ENCODE measurements at regions not wholly inside any gene's neighbourhood (a gene's known extent, or its start where the extent isn't known, plus 50 kb on each side); places are given as distances from the start of the nearest gene placed in this dataset.

DNA sequence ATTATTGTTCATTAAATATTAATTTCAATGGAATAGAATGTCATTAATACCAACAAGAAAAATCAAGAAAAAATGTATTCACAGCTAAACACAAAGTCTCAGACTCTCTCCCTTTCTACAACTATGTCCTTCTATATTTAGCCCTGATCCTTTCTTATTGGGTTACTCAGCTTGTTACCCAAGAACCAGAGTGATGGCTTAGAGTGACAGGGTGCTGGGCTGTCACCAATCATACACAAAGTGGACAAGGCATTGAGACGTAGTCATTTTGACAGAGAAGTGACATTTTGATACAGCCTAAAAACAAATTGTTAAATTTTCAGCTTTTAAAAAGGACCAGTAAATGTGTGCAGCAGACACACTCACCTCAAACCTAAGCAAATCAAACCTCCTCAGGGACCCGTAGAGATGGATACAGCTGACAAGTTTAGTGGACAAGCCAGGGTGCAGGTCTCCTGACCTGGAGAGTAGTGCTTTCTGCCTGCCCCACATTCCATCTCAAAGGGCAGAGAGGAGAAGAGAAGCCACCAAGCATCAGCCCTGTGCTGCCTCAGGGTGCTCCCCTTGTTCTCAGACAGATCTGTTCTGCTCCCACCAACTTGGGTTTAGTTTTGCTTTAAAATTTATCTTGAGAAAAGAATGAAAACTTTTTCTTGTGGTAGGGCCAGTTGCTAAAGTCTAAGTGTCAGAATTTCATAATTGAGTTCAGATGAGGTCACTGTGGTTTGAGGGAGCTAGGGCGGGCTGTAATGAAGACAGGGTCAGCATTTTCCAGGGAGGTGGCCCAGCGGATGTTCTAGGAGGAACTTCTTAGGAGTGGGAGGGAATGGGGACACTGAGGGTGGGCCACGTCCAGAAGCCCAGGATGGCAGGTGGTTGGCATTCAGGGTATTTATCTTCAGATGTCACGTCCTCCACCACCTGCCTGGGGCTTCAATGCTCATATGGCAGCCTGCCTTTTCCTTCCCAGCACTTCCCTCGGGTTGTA lies 136.5 kb upstream of the TBL1XR1 start:
- peaks cover 6% of the 10 kb centered on the region for H3K36me3 Mint-ChIP-seq (ENCODE audit: insufficient read depth, unreplicated experiment)
- CTCF ChIA-PET, result interaction anchor here (0.9 to 1.5 kb wide), 2 partner anchors 23 to 34 kb away, joined by 3 to 4 read pairs; no protein-coding TSS in a partner anchor
- no peaks in the 10 kb centered on the region for H3K27me3 Mint-ChIP-seq (ENCODE audit: unreplicated experiment)
- no peak for DNase-seq
- H3K4me1 Mint-ChIP-seq (ENCODE audit: low read depth, unreplicated experiment), result peaks cover 30% of the 10 kb centered on the region
- no TSS peak for BruUV-seq (replicated peaks)
- no peak overlapping the region for H3K27ac Mint-ChIP-seq (ENCODE audit: unreplicated experiment)
- no peaks in the 10 kb centered on the region for H3K9me3 Mint-ChIP-seq (ENCODE audit: low read depth, unreplicated experiment)
- intact Hi-C loops (cut with micrococcal nuclease; ENCODE audit: unreplicated experiment), result no loop called here
- TF ChIP-seq, protein P1, sequence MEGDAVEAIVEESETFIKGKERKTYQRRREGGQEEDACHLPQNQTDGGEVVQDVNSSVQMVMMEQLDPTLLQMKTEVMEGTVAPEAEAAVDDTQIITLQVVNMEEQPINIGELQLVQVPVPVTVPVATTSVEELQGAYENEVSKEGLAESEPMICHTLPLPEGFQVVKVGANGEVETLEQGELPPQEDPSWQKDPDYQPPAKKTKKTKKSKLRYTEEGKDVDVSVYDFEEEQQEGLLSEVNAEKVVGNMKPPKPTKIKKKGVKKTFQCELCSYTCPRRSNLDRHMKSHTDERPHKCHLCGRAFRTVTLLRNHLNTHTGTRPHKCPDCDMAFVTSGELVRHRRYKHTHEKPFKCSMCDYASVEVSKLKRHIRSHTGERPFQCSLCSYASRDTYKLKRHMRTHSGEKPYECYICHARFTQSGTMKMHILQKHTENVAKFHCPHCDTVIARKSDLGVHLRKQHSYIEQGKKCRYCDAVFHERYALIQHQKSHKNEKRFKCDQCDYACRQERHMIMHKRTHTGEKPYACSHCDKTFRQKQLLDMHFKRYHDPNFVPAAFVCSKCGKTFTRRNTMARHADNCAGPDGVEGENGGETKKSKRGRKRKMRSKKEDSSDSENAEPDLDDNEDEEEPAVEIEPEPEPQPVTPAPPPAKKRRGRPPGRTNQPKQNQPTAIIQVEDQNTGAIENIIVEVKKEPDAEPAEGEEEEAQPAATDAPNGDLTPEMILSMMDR (IDR thresholded peaks at IDR 0.05; ENCODE audit: unreplicated experiment), result no peak
- no peak overlapping the region for H3K4me3 Mint-ChIP-seq (ENCODE audit: low read depth, unreplicated experiment)

DNA sequence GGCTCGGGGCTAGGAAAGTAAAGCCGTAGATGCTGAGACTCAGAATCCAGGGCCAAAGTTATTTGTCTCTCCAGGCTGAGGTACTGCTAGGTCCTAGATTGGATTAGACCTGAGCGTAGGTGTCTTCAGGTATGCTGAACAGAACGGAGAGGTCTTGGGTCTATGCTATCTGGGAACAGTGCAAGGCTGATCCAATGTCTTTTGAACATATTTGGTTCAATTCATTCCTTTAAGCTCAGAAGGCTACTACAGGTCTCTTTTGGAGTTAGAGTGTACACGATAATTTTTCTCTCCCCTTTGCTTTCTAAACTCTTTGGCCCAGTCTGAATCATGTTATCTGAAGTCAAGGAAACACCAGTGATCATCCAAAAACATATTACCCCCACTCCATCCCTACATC lies 137.5 kb upstream of the TBL1XR1 start:
- CTCF ChIA-PET, result interaction anchor here (1.5 kb wide), 1 partner anchor 22 kb away, joined by 3 read pairs; no protein-coding TSS in a partner anchor
- Mint-ChIP-seq H3K4me1 (ENCODE audit: low read depth, unreplicated experiment) (peaks cover 40% of the 10 kb centered on the region), H3K27me3 (ENCODE audit: unreplicated experiment) (no peaks in the 10 kb centered on the region), H3K9me3 (ENCODE audit: low read depth, unreplicated experiment) (no peaks in the 10 kb centered on the region), H3K4me3 (ENCODE audit: low read depth, unreplicated experiment) (no peak overlapping the region), H3K27ac (ENCODE audit: unreplicated experiment) (no peak overlapping the region), H3K36me3 (ENCODE audit: insufficient read depth, unreplicated experiment) (peaks cover 10% of the 10 kb centered on the region)
- TF ChIP-seq, protein P1 (IDR thresholded peaks at IDR 0.05; ENCODE audit: unreplicated experiment), result no peak
- no peak for DNase-seq
- intact Hi-C loops (cut with micrococcal nuclease; ENCODE audit: unreplicated experiment), result no loop called here
- BruUV-seq (replicated peaks), result no TSS peak

DNA sequence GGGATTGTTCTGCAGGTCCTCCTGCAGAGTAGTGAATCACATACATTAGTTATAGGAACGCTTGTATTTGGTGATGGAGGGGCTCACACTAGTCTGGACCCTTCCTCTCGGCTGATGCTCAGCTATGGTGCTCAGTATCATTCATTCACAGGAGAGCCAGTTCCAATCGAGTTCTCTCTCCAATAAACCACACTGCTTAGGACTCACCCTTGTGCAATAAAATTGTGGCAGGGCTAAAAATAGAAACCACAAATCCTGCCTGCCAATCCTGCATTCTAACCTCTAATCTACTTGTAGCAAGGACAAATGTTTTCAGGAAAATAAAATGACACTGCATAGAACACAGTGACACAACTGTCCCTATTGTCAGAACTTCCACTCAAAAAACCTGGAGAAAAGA lies 138.4 kb upstream of the TBL1XR1 start:
- Mint-ChIP-seq H3K27me3 (ENCODE audit: unreplicated experiment) (no peaks in the 10 kb centered on the region), H3K4me3 (ENCODE audit: low read depth, unreplicated experiment) (no peak overlapping the region), H3K9me3 (ENCODE audit: low read depth, unreplicated experiment) (no peaks in the 10 kb centered on the region), H3K4me1 (ENCODE audit: low read depth, unreplicated experiment) (peaks cover 40% of the 10 kb centered on the region), H3K36me3 (ENCODE audit: insufficient read depth, unreplicated experiment) (peaks cover 10% of the 10 kb centered on the region), H3K27ac (ENCODE audit: unreplicated experiment) (no peak overlapping the region)
- CTCF ChIA-PET, result no interaction called here
- no TSS peak for BruUV-seq (replicated peaks)
- TF ChIP-seq, protein P1 (IDR thresholded peaks at IDR 0.05; ENCODE audit: unreplicated experiment), result no peak
- DNase-seq, result no peak
- intact Hi-C loops (cut with micrococcal nuclease; ENCODE audit: unreplicated experiment), result no loop called here

DNA sequence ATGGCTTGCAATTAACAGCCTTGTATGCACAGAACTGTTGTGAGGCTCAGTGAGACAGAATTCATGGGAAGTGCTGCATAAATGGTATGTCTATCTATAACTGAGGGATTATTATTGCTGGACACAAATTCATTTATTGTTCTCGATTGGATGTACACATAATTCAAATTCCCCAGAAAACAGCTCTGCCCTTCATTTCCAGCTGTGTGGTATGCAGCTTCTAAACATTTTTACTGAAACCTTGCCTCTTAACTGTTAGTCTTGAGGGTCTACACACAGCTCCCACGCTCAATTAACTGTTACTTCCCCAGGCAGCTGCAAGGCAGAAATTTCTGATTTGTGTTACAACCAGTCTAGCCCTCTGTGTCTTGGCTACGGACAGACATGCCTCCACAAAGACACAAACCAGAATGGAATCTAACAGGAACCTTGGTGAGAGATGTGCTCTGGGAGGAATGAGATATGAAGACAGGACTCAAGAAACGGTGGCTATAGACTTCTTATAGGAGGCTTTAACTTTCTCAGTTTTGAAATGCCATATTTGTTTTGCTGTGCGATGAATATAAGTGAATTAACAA lies 139.7 kb upstream of the TBL1XR1 start:
- no peak overlapping the region for H3K27ac Mint-ChIP-seq (ENCODE audit: unreplicated experiment)
- TF ChIP-seq, protein P1 (IDR thresholded peaks at IDR 0.05; ENCODE audit: unreplicated experiment), result no peak
- no peak overlapping the region for H3K4me3 Mint-ChIP-seq (ENCODE audit: low read depth, unreplicated experiment)
- intact Hi-C loops (cut with micrococcal nuclease; ENCODE audit: unreplicated experiment), result no loop called here
- H3K27me3 Mint-ChIP-seq (ENCODE audit: unreplicated experiment), result no peaks in the 10 kb centered on the region
- H3K36me3 Mint-ChIP-seq (ENCODE audit: insufficient read depth, unreplicated experiment), result peaks cover 10% of the 10 kb centered on the region
- no TSS peak for BruUV-seq (replicated peaks)
- CTCF ChIA-PET, result no interaction called here
- no peaks in the 10 kb centered on the region for H3K9me3 Mint-ChIP-seq (ENCODE audit: low read depth, unreplicated experiment)
- no peak for DNase-seq
- H3K4me1 Mint-ChIP-seq (ENCODE audit: low read depth, unreplicated experiment), result peaks cover 40% of the 10 kb centered on the region

All from Calu3 (cell line).